Parathyroid adenoma (tissue), 2 donors: ENCODE measurements at regions not wholly inside any gene's neighbourhood (a gene's known extent, or its start where the extent isn't known, plus 50 kb on each side); places are given as distances from the start of the nearest gene placed in this dataset.
"Not testable (repeated sequence)": the region's sequence is repeated elsewhere in the genome, so short reads cannot be mapped to it uniquely, and the experiment has no call there.

Experiments
- H2AFZ ChIP-seq: fragments of 300-600 bp; sonication (generic); one replicate; pipeline ENCODE4 v1.7.0; 2017; ENCODE audit warnings: antibody characterized with exemption, mild to moderate bottlenecking
- H3K27ac ChIP-seq: fragments of 300-600 bp; sonication (generic); one replicate; pipeline ENCODE4 v1.7.0; 2017
- H3K27me3 ChIP-seq: fragments of 300-600 bp; sonication (generic); one replicate; pipeline ENCODE4 v1.7.0; 2017; ENCODE audit warnings: low read length; ENCODE audit not compliant: control insufficient read depth, insufficient read depth
- H3K36me3 ChIP-seq: fragments of 300-600 bp; sonication (generic); one replicate; pipeline ENCODE4 v1.7.0; 2017; ENCODE audit warnings: low read length; ENCODE audit not compliant: control insufficient read depth, insufficient read depth
- H3K4me1 ChIP-seq: fragments of 300-600 bp; sonication (generic); one replicate; pipeline ENCODE4 v1.7.0; 2017; ENCODE audit warnings: control low read depth
- H3K4me2 ChIP-seq: fragments of 300-600 bp; sonication (generic); one replicate; pipeline ENCODE4 v1.7.0; 2017; ENCODE audit warnings: low read length
- H3K4me3 ChIP-seq: fragments of 300-600 bp; sonication (generic); one replicate; pipeline ENCODE4 v1.7.0; 2017; ENCODE audit warnings: low read depth, low read length
- H3K79me2 ChIP-seq: fragments of 300-600 bp; sonication (generic); one replicate; pipeline ENCODE4 v1.7.0; 2017; ENCODE audit warnings: control low read depth
- H3K9ac ChIP-seq: fragments of 300-600 bp; sonication (generic); one replicate; pipeline ENCODE4 v1.7.0; 2017; ENCODE audit warnings: mild to moderate bottlenecking
- H3K9me3 ChIP-seq: fragments of 300-600 bp; sonication (generic); one replicate; pipeline ENCODE4 v1.7.0; 2017; ENCODE audit warnings: low read length; ENCODE audit not compliant: control insufficient read depth
- CTCF ChIP-seq: fragments of 300-600 bp; sonication (generic); IDR thresholded peaks from one replicate; pipeline ENCODE4 v1.7.0; 2017; ENCODE audit warnings: antibody characterized with exemption, mild to moderate bottlenecking
- donor health status: primary hyperparathyroidism.

GRCh38 chr12:17875230-17875629 lies 214.8 kb downstream of the RERGL start:
- H3K27me3 ChIP-seq = no peaks in the 10 kb centered on the region
- no peak overlapping the region for H3K4me2 ChIP-seq
- H3K9ac ChIP-seq = no peak overlapping the region
- no peaks in the 10 kb centered on the region for H3K36me3 ChIP-seq
- no peaks in the 10 kb centered on the region for H3K9me3 ChIP-seq
- H3K27ac ChIP-seq = no peak overlapping the region
- H3K79me2 ChIP-seq = no peaks in the 10 kb centered on the region
- no peak overlapping the region for H2AFZ ChIP-seq
- no peak for TF ChIP-seq CTCF
- no peak overlapping the region for H3K4me3 ChIP-seq
- H3K4me1 ChIP-seq = no peaks in the 10 kb centered on the region

GRCh38 chr12:17866802-17867201 lies 223.2 kb downstream of the RERGL start:
- Histone ChIP-seq H3K79me2 (no peaks in the 10 kb centered on the region), H3K4me1 (no peaks in the 10 kb centered on the region), H3K9me3 (no peaks in the 10 kb centered on the region), H3K27me3 (no peaks in the 10 kb centered on the region), H3K4me2 (no peak overlapping the region), H3K36me3 (no peaks in the 10 kb centered on the region), H2AFZ (no peak overlapping the region), H3K9ac (no peak overlapping the region), H3K27ac (no peak overlapping the region), H3K4me3 (no peak overlapping the region)
- TF ChIP-seq CTCF = no peak

- H3K4me3 ChIP-seq, H3K4me1 ChIP-seq: not testable (repeated sequence)
These were observed 234.4 kb downstream of the RERGL start for GRCh38 chr12:17855548-17855947.

GRCh38 chr12:17853054-17853453 lies 236.9 kb downstream of the RERGL start:
- H2AFZ ChIP-seq = no peak overlapping the region
- no peaks in the 10 kb centered on the region for H3K36me3 ChIP-seq
- no peaks in the 10 kb centered on the region for H3K79me2 ChIP-seq
- no peaks in the 10 kb centered on the region for H3K27me3 ChIP-seq
- no peak overlapping the region for H3K4me2 ChIP-seq
- H3K4me3 ChIP-seq = no peak overlapping the region
- H3K4me1 ChIP-seq = no peaks in the 10 kb centered on the region
- no peaks in the 10 kb centered on the region for H3K9me3 ChIP-seq
- no peak overlapping the region for H3K9ac ChIP-seq
- TF ChIP-seq CTCF = no peak
- no peak overlapping the region for H3K27ac ChIP-seq

More at GRCh38 chr12:17855548-17855947, 234.4 kb downstream of the RERGL start:
- not testable (repeated sequence) for H3K27ac ChIP-seq, H3K9ac ChIP-seq, H2AFZ ChIP-seq, H3K79me2 ChIP-seq, H3K4me2 ChIP-seq, H3K27me3 ChIP-seq, H3K36me3 ChIP-seq, H3K9me3 ChIP-seq

GRCh38 chr12:17841496-17841895 lies 248.5 kb downstream of the RERGL start:
- H3K79me2 ChIP-seq = no peaks in the 10 kb centered on the region
- no peak overlapping the region for H3K27ac ChIP-seq
- TF ChIP-seq CTCF = no peak
- H2AFZ ChIP-seq = no peak overlapping the region
- no peaks in the 10 kb centered on the region for H3K4me1 ChIP-seq
- H3K27me3 ChIP-seq = no peaks in the 10 kb centered on the region
- H3K9ac ChIP-seq = no peak overlapping the region
- H3K36me3 ChIP-seq = no peaks in the 10 kb centered on the region
- no peaks in the 10 kb centered on the region for H3K9me3 ChIP-seq
- no peak overlapping the region for H3K4me3 ChIP-seq
- no peak overlapping the region for H3K4me2 ChIP-seq
